ENCODE measurements at regions not wholly inside any gene's neighbourhood (a gene's known extent, or its start where the extent isn't known, plus 50 kb on each side); places are given as distances from the start of the nearest gene placed in this dataset.

GRCh38 chr7:125661677-125662076 lies 732.1 kb upstream of the POT1 start:
- FAIRE-seq (peak; percentile 69), ATAC-seq (peak; percentile 74), DNase-seq (ENCODE audit: extremely low read depth in 1 of 4, low spot score in 3 of 4) (peak in 2 of 4 experiments; percentile 39 to 64)
- no peaks in the 10 kb centered on the region for H4K20me1 ChIP-seq (replicated peaks; ENCODE audit: control insufficient read depth, insufficient read depth, low read length)
- H3K79me2 ChIP-seq (ENCODE audit: control insufficient read depth, insufficient read depth, low read length), result no peaks in the 10 kb centered on the region
- H3K27ac ChIP-seq (ENCODE audit: extremely low read depth, low read depth, low read length), result peak overlapping the region; percentile 40; the same call in 2 of the 3 replicates
- ChIA-PET POLR2A (no interaction called here), CTCF (ENCODE audit: low intra/inter-chr PET ratio) (no interaction called here)
- 5% methylated on average over 3 of the region's 3 CpGs for WGBS (ENCODE audit: insufficient coverage, low coverage, missing lambda C conversion rate)
- no peak overlapping the region for H3K4me3 ChIP-seq
- no peak overlapping the region; the same call in 1 of the 2 replicates for H2AFZ ChIP-seq (ENCODE audit: low read depth, low read length)
- H3K4me1 ChIP-seq (replicated peaks in 1 of 2; ENCODE audit: control insufficient read depth in 2 of 2, insufficient read depth in 2 of 2, low read length in 2 of 2), result no peaks in the 10 kb centered on the region; a peak in 1 of 5 replicates
- no peaks in the 10 kb centered on the region for H3K9me1 ChIP-seq (ENCODE audit: control insufficient read depth, insufficient read depth, low read length)
- intact Hi-C loops (cut with micrococcal nuclease), result no loop called here
- no peaks in the 10 kb centered on the region for H3K9me3 ChIP-seq (replicated peaks; ENCODE audit: control insufficient read depth, insufficient read depth, low read depth, low read length)
- no peaks in the 10 kb centered on the region for H3K27me3 ChIP-seq (ENCODE audit: control insufficient read depth in 2 of 2, insufficient read depth in 2 of 2, low read length in 2 of 2)
- no peak overlapping the region for H3K4me2 ChIP-seq (ENCODE audit: insufficient read depth, low read length)
- H3K9ac ChIP-seq (ENCODE audit: insufficient read depth in 1 of 2, low read depth in 2 of 2, low read length in 2 of 2), result no peak overlapping the region
- H3K36me3 ChIP-seq (ENCODE audit: control insufficient read depth, insufficient read depth, low read length), result no peaks in the 10 kb centered on the region
- in situ Hi-C loops (cut with MboI), result no loop called here
- no TSS peak for BruUV-seq (replicated peaks)
- no peak for TF ChIP-seq JUN (IDR thresholded peaks at IDR 0.05; ENCODE audit: borderline replicate concordance, low read depth, low read length)
- no peak for TF ChIP-seq JUN (CRISPR knock-in tag; IDR thresholded peaks at IDR 0.05; ENCODE audit: borderline replicate concordance)
- TF ChIP-seq MAZ (CRISPR knock-in tag; conservative IDR thresholded peaks at IDR 0.05 in 1 of 2, IDR thresholded peaks at IDR 0.05 in 1 of 2), result no peak
- no peak for TF ChIP-seq ZBTB1 (CRISPR knock-in tag; IDR thresholded peaks at IDR 0.05; ENCODE audit: borderline replicate concordance, low read depth)
- TF ChIP-seq RFX7 (CRISPR knock-in tag; IDR thresholded peaks at IDR 0.05), result no peak
- TF ChIP-seq RUNX1 (IDR thresholded peaks at IDR 0.05; ENCODE audit: low read depth), result no peak
- TF ChIP-seq ARID1B (IDR thresholded peaks at IDR 0.05), result peak; percentile 88
- TF ChIP-seq LCOR (CRISPR knock-in tag; IDR thresholded peaks at IDR 0.05), result no peak
- TF ChIP-seq TAL1 (IDR thresholded peaks at IDR 0.05), result peak; percentile 89
- no peak for TF ChIP-seq ZNF277 (CRISPR knock-in tag; IDR thresholded peaks at IDR 0.05; ENCODE audit: borderline replicate concordance)
- TF ChIP-seq IRF2 (CRISPR knock-in tag; IDR thresholded peaks at IDR 0.05), result no peak
- TF ChIP-seq SRSF3 (IDR thresholded peaks at IDR 0.05; ENCODE audit: insufficient read depth, low read length), result no peak
- TF ChIP-seq ELF1 (tag; IDR thresholded peaks at IDR 0.05), result no peak
- TF ChIP-seq BACH1 (tag; IDR thresholded peaks at IDR 0.05), result no peak
- no peak for TF ChIP-seq RNF219 (CRISPR knock-in tag; IDR thresholded peaks at IDR 0.05)
- no peak for TF ChIP-seq PRMT5 (CRISPR knock-in tag; IDR thresholded peaks at IDR 0.05)
- TF ChIP-seq ZNF518B (CRISPR knock-in tag; IDR thresholded peaks at IDR 0.05), result no peak
- TF ChIP-seq DNMT1 (IDR thresholded peaks at IDR 0.05), result no peak
- no peak for TF ChIP-seq TARDBP (IDR thresholded peaks at IDR 0.05)
